ENCODE measurements at regions not wholly inside any gene's neighbourhood (a gene's known extent, or its start where the extent isn't known, plus 50 kb on each side); places are given as distances from the start of the nearest gene placed in this dataset.

DNA sequence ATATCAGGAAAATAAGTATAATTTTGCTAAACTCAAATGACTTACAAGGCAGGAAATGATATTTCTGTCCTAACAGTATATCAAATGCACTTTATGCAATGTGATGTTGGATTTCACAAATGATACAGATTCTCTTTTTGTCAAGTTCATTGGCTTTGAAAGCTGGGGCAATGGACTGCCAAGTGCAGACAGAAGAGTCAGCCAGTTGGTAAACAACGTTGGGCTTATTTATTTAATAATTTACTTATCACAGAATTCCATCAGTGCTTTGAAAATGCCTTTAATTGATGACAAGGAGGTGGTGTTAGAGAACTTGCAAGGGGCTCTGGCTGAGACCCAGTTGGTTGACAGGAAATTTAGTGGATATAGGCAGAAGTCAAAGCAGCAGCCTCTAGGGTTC is 79.9 kb upstream of the ADGRG2 start:
- CTCF ChIA-PET: no interaction called here
- Histone ChIP-seq H3K79me2 (ENCODE audit: control insufficient read depth, insufficient read depth, low read length) (no peaks in the 10 kb centered on the region), H3K4me2 (ENCODE audit: control insufficient read depth, insufficient read depth) (no peak overlapping the region), H3K27ac (ENCODE audit: control insufficient read depth, insufficient read depth) (no peak overlapping the region), H4K20me1 (ENCODE audit: control insufficient read depth, insufficient read depth) (no peaks in the 10 kb centered on the region), H3K4me3 (no peak overlapping the region), H3K9me3 (replicated peaks; ENCODE audit: control insufficient read depth, insufficient read depth, low read length) (no peaks in the 10 kb centered on the region; the same call in 2 of the 3 replicates), H3K4me1 (ENCODE audit: control insufficient read depth, insufficient read depth, low read length) (no peaks in the 10 kb centered on the region), H3K36me3 (ENCODE audit: control insufficient read depth in 2 of 2, insufficient read depth in 2 of 2, low read length in 1 of 2) (no peaks in the 10 kb centered on the region), H2AFZ (ENCODE audit: control insufficient read depth, low read depth, low read length) (no peak overlapping the region), H3K9ac (ENCODE audit: control insufficient read depth, insufficient read depth, low read length) (no peak overlapping the region), H3K27me3 (replicated peaks in 1 of 2; ENCODE audit: control insufficient read depth in 2 of 2, insufficient read depth in 2 of 2, low read length in 1 of 2) (no peaks in the 10 kb centered on the region)
- RAD21 ChIA-PET (ENCODE audit: unreplicated experiment): no interaction called here
- FAIRE-seq: no peak
- POLR2A ChIA-PET: no interaction called here
- DNase-seq (ENCODE audit: low read depth, low spot score): no peak
- 0% methylated on average over 1 of the region's 1 CpG for WGBS (ENCODE audit: insufficient coverage, insufficient replicate concordance, low lambda C conversion rate, missing lambda C conversion rate)
- SMC1A ChIA-PET (ENCODE audit: uncharacterized antibody, unreplicated experiment): interaction anchor here (0.6 kb wide), 1 partner anchor 35 kb away, joined by 3 read pairs; no protein-coding TSS in a partner anchor
- no peak for ATAC-seq
- in situ Hi-C loops (cut with MboI): no loop called here
- TF ChIP-seq SUPT20H (IDR thresholded peaks at IDR 0.05; ENCODE audit: borderline replicate concordance, control insufficient read depth, low read depth, low read length): no peak
- TF ChIP-seq, protein P1, sequence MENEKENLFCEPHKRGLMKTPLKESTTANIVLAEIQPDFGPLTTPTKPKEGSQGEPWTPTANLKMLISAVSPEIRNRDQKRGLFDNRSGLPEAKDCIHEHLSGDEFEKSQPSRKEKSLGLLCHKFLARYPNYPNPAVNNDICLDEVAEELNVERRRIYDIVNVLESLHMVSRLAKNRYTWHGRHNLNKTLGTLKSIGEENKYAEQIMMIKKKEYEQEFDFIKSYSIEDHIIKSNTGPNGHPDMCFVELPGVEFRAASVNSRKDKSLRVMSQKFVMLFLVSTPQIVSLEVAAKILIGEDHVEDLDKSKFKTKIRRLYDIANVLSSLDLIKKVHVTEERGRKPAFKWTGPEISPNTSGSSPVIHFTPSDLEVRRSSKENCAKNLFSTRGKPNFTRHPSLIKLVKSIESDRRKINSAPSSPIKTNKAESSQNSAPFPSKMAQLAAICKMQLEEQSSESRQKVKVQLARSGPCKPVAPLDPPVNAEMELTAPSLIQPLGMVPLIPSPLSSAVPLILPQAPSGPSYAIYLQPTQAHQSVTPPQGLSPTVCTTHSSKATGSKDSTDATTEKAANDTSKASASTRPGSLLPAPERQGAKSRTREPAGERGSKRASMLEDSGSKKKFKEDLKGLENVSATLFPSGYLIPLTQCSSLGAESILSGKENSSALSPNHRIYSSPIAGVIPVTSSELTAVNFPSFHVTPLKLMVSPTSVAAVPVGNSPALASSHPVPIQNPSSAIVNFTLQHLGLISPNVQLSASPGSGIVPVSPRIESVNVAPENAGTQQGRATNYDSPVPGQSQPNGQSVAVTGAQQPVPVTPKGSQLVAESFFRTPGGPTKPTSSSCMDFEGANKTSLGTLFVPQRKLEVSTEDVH (IDR thresholded peaks at IDR 0.05; ENCODE audit: low read depth, partially characterized antibody): no peak
- no peak for TF ChIP-seq ETV6 (conservative IDR thresholded peaks at IDR 0.05 in 1 of 2, IDR thresholded peaks at IDR 0.05 in 1 of 2; ENCODE audit: borderline replicate concordance in 1 of 2, low read depth in 1 of 2)
- no peak for TF ChIP-seq BRCA1 (IDR thresholded peaks at IDR 0.05; ENCODE audit: low read depth, low read length)
- TF ChIP-seq, protein P2, sequence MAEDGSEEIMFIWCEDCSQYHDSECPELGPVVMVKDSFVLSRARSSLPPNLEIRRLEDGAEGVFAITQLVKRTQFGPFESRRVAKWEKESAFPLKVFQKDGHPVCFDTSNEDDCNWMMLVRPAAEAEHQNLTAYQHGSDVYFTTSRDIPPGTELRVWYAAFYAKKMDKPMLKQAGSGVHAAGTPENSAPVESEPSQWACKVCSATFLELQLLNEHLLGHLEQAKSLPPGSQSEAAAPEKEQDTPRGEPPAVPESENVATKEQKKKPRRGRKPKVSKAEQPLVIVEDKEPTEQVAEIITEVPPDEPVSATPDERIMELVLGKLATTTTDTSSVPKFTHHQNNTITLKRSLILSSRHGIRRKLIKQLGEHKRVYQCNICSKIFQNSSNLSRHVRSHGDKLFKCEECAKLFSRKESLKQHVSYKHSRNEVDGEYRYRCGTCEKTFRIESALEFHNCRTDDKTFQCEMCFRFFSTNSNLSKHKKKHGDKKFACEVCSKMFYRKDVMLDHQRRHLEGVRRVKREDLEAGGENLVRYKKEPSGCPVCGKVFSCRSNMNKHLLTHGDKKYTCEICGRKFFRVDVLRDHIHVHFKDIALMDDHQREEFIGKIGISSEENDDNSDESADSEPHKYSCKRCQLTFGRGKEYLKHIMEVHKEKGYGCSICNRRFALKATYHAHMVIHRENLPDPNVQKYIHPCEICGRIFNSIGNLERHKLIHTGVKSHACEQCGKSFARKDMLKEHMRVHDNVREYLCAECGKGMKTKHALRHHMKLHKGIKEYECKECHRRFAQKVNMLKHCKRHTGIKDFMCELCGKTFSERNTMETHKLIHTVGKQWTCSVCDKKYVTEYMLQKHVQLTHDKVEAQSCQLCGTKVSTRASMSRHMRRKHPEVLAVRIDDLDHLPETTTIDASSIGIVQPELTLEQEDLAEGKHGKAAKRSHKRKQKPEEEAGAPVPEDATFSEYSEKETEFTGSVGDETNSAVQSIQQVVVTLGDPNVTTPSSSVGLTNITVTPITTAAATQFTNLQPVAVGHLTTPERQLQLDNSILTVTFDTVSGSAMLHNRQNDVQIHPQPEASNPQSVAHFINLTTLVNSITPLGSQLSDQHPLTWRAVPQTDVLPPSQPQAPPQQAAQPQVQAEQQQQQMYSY (CRISPR knock-in tag; IDR thresholded peaks at IDR 0.05): no peak
- TF ChIP-seq, protein P3, sequence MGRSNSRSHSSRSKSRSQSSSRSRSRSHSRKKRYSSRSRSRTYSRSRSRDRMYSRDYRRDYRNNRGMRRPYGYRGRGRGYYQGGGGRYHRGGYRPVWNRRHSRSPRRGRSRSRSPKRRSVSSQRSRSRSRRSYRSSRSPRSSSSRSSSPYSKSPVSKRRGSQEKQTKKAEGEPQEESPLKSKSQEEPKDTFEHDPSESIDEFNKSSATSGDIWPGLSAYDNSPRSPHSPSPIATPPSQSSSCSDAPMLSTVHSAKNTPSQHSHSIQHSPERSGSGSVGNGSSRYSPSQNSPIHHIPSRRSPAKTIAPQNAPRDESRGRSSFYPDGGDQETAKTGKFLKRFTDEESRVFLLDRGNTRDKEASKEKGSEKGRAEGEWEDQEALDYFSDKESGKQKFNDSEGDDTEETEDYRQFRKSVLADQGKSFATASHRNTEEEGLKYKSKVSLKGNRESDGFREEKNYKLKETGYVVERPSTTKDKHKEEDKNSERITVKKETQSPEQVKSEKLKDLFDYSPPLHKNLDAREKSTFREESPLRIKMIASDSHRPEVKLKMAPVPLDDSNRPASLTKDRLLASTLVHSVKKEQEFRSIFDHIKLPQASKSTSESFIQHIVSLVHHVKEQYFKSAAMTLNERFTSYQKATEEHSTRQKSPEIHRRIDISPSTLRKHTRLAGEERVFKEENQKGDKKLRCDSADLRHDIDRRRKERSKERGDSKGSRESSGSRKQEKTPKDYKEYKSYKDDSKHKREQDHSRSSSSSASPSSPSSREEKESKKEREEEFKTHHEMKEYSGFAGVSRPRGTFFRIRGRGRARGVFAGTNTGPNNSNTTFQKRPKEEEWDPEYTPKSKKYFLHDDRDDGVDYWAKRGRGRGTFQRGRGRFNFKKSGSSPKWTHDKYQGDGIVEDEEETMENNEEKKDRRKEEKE (IDR thresholded peaks at IDR 0.05): no peak
- no peak for TF ChIP-seq ZBED1 (IDR thresholded peaks at IDR 0.05; ENCODE audit: borderline replicate concordance)
- TF ChIP-seq DPF2 (IDR thresholded peaks at IDR 0.05): no peak
- no peak for TF ChIP-seq GATAD2B (conservative IDR thresholded peaks at IDR 0.05; ENCODE audit: low read depth)
- TF ChIP-seq, protein P4, sequence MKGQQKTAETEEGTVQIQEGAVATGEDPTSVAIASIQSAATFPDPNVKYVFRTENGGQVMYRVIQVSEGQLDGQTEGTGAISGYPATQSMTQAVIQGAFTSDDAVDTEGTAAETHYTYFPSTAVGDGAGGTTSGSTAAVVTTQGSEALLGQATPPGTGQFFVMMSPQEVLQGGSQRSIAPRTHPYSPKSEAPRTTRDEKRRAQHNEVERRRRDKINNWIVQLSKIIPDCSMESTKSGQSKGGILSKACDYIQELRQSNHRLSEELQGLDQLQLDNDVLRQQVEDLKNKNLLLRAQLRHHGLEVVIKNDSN (IDR thresholded peaks at IDR 0.05; ENCODE audit: borderline replicate concordance, extremely low read length, insufficient read depth, low read depth, low read length): no peak
- TF ChIP-seq EED (IDR thresholded peaks at IDR 0.05; ENCODE audit: low read depth): no peak
- no peak for TF ChIP-seq FOXK2 (IDR thresholded peaks at IDR 0.05)
- intact Hi-C loops (cut with micrococcal nuclease; ENCODE audit: unreplicated experiment): no loop called here
- BruUV-seq (replicated peaks): no TSS peak
